IMR-90 (cell line): ENCODE measurements at regions not wholly inside any gene's neighbourhood (a gene's known extent, or its start where the extent isn't known, plus 50 kb on each side); places are given as distances from the start of the nearest gene placed in this dataset.

Source experiments
- POLR2A ChIP-seq: IDR thresholded peaks from 2 replicates; pipeline ENCODE4 v1.6.1; 2012; ENCODE audit warnings: mild to moderate bottlenecking, low read depth, low read length
- RCOR1 ChIP-seq: IDR thresholded peaks from 2 replicates; pipeline ENCODE4 v1.6.1; 2012; ENCODE audit warnings: mild to moderate bottlenecking, low read length, improper control_type of control experiment; ENCODE audit not compliant: insufficient replicate concordance

DNA sequence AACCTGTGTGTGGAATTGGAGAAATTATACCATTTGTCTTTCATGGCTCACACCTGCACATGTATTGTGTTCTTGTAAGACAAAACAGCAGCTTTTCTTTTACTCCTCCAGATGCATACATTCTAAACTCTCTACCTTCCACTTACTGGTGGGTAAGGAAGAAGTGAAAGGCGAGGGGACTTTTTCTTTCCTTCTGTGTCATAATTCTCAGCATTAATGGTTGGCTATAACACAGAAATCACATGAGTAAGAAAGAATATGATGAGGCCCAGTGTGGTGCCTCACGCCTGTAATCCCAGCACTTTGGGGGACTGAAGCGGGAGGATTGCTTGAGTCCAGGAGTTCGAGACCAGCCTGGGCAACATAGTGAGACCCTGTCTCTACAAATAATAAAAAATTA lies 57.8 kb upstream of the SHANK2 start:
- TF ChIP-seq POLR2A (no peak), RCOR1 (no peak)
